Pulmonary artery endothelial cell (primary cell): ENCODE measurements at regions not wholly inside any gene's neighbourhood (a gene's known extent, or its start where the extent isn't known, plus 50 kb on each side); places are given as distances from the start of the nearest gene placed in this dataset.

Experiments
- DNase-seq: peaks from one replicate; pipeline ENCODE4 v3.0.0-alpha.2; 2011; ENCODE audit warnings: low read depth, low spot score

DNA sequence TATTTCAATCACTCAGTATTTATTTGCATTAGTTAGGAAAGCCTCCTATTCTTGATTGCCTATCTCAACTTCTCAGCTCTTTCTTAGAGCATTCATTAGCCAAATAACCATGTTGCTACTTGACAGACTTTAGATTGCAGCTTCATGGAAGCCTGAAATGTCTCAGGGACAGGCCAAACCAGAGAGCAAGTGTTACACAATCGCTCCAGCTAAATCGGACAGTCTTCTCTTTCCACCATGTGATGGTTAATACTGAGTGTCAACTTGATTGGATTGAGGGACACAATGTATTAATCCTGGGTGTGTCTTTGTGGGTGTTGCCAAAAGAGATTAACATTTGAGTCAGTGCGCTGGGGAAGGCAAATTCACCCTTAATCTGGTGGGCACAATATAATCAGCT is 106.5 kb upstream of the DRD2 start:
- no peak for DNase-seq

DNA sequence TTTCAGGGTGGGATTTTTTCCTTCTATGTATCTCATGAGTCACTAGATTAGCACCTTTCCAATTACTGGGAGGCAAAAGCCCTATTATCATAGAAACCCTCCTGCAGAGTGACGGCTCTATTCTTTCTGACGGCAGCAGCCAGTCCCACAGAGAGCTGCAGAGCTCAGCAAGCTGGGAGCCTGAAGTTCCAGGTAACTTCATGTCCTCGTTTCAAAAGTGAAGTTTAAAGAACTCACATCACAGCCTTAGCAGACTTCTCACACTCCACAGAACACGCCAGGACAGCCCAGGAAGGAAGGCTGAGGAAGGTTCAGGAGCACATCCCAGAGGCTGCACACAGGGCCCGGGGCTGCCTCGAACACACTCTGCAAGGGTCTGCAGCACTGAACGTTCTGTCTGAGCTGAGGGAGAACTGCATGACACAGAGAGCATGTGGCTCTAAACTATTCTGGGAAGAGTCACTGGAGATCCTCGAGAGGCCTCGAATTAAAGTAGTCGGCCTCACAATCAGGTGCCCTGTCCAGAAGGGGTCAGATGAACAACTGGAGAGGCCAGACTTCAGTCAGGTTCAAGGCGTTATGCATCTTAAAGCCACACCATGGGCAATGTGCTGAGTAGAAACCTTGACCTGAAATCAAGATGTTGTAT is 104.2 kb upstream of the DRD2 start:
- no peak for DNase-seq

DNA sequence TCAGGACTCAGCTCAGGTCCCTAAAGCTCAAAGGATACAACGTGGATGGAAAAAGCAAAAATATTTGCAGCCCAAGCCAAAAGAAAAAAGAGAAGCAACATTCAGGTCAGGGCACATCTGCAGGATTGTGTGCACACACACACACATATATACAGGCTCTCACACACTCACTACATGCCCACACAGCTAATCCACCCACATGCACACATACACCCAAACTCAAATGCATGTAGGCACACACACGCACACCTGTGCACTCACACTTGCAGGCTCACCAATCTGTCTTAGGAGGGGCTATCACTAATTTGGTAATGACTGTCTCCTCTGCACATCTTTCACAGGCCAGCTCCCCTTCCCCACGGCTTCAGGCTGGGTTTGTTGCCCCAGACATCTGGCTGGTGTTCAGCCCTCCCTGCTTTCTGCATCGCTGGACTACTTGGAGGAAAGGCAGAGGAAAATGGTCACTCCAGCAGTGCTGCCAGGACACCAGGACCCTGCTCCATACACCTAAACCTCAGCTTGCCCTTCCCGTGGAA is 103.6 kb upstream of the DRD2 start:
- no peak for DNase-seq

DNA sequence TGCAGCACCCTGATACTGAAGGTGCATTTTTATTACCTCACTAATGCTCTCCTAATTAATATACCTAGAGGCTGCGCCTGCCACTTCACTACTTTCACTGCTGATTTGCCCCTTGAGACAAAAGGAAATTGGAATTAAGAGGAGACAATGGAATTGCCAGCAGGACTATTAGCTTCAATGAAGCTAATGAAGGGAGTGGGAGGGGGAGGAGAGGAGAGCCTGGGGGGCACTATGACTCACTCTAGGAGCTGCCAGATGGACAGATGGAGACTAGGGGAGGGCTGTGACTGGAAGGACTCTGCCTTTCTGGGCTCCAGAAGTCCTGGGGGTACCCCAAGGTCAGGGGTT is 102.8 kb upstream of the DRD2 start:
- no peak for DNase-seq

DNA sequence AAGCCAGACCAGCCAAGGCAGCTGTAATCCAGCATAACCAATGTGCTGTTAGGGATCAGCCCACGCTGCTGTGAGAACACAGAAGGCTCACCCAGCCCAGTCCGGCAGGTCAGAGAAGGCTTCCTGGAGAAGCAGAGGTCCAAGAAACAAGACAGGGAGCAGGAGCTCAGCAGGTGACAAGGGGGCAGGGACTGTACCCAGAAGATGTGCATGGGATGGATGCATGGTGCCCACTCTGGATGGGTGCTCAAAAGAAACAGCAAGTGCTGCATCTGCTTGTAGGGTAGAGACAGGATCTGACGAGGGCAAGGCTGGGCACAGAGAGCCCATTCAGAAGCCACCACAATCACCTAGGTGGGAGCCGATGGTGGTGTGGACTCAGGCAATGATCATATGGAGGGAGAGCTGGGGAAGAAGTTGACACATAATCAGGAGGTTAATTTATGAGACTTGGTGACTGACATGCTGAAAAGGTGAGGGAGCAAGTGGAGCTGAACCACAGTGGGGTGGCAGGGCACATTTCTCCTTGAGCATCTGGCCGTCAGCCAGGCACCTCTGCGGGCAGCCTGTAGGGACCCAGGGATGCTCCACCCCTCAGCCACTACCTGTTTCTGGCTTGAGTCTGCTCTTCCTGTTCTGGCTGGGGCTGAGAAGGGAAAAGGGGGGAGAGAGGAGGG is 102.3 kb upstream of the DRD2 start:
- DNase-seq = no peak

DNA sequence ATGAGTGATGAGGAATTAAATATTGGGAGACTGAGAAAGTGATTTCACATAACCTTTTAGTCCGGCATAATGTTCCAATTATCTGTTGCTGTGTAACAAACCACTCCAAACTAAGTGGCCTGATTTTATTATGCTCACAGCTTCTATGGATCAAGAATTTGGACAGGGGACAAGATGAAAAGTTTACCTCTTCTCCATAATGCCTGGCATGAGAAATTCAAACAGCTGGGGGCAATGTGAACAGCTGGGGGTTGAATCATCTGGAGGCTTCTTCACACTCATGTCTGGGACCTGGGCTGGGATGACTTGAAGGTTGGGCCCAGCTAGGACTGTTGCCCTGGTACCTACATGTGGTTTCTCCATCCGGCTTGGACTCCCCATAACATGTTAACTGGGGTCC is 99.4 kb upstream of the DRD2 start:
- no peak for DNase-seq

DNA sequence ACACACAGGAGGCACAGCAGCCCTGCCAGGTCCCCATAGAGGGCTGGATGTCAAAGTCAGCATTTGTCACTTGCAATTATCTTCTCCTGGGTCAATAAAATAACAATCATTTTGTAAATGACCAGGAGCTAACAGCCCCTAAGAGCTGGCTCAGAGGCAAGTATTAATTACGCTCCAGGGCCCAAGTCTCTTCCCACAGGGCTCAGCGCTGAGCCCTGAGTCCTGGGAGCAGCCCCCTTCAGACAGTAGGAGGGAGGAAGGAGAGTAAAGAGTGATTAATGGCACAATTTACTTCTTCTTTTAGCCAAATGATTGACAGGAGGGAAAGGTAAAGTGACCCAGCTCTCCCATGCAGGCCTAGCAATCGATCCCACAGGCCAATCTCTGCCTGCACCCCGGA is 99.0 kb upstream of the DRD2 start:
- DNase-seq = no peak

DNA sequence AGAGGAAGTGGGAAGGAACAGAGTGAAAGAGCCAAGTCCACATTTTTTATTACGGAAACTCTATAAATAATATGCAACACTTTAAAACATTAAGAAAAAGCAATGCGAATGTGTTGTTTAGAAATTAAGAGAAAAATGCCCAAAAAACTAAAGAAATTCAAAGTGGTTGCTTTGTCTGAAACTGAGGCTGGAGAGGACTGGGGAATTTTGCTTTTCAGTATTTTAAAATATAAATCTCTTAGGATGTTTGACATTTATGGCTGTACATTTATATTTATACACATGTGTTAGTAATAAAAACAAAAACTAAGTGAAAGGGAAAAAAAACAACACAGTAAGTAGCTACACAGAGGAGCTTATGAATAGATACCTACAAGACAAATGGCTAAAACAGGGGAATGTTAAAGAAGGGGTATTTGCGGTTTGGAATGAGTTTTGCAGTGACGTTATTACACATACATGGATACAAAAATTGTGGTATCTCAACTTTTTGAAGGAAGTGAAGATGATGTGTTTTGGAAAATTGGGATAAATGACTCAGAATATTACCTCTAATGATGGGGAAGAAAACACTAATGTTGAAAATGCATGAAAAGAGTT is 97.0 kb upstream of the DRD2 start:
- DNase-seq = no peak

DNA sequence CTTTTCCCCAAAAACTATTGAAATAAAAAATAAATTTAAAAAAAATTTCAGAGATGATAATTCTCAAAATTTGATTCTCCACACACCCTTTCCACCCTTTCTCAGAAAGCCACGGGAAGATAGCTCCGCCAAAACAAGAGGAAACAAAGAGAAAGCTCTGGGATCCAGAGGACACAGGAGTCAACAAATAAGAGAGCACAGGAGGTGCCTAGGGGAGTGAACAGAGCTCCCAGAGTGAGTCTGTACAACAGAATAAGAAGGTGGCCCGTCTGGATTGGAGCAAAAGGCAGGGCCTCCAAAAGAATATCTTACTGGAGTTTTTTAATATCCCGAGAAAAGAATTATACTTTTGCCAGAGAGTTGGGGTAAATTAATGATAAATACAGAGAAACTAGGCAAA is 96.3 kb upstream of the DRD2 start:
- DNase-seq = no peak

DNA sequence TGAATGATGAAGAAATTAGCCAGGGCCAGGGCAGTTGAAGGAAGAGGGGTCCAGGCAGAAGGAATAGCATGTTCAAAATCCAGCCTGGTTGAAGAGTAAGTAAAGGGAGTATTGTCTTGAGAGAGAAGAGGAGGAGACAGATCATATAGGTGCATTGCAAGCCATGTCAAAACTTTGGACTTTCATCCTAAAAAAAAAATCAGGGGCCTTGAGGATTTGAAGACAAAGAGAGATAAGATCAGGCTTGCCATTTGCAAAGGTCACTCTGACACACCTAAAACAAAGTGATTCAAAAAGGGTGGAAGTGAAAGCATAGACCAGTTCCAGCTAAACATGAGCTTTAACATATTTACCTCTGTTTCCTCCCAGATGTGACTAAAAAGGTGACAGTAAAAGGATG is 95.7 kb upstream of the DRD2 start:
- no peak for DNase-seq

DNA sequence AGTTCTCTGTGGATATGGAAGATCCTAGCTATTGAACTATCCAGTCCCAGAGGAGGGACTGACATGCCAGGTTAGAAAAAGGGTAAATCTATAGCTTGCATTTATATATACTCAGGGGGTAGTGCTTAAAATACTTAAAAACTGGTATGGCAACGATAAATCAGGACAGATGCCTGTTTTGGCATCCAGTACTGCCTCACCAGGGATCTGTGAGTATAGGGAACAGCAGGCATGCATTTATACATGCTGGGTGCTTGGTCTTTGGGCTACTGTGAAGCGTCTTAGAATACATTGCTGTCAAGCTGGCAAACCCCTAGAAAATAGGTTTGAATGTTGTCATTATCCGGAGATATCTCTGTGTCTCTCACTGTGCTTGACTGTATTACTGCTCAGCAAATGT is 94.2 kb upstream of the DRD2 start:
- no peak for DNase-seq

DNA sequence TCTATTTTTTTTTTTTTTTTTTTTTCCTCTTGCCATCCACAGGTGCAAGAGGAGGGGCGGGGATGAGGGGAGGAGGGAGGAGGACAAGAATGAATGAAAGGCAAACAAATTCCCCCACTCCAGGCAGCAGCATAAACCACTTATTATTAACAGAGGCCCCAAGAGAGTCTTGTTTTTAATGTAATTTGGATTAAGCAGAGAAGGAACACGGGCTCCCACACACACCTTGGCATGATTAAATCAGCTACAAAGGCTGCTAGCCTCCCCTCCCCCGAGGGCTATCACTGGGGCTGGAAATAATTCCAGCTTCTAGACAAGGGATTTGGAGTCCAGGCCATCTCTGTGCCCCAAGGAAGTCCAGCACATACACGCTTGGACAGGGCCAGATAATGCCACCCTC is 93.4 kb upstream of the DRD2 start:
- DNase-seq = no peak

DNA sequence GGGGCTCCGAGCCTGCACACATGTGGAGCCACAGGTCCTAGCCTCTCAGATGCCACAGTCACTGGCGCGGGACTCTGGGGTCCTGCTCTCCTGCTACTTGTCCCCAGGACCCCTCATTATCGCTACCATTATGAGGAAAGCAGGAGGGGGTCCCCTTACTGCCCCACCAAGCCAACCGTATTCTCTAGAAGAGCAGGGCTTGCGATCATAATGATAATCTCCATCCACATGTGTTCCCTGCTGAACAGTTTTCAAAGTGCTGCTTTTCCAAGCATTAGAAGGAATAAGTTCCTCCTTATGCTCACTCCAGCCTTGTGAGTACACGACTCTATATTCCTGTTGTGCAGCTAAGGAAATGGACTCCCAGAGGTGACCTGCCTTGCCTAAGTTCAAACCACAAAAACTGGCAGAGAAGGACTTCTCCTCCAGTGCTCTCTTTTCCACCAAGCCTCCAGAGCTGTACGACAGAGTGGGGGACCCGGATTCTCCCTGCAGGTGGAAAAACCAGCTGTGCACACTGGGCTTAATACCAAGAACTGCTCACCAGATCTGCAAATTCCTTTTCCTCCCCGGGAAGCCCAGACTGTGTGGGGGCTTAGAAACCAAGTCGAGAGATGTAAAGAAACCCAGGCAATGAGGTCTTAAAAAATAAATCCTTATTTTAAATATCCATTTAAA is 92.8 kb upstream of the DRD2 start:
- DNase-seq = no peak

DNA sequence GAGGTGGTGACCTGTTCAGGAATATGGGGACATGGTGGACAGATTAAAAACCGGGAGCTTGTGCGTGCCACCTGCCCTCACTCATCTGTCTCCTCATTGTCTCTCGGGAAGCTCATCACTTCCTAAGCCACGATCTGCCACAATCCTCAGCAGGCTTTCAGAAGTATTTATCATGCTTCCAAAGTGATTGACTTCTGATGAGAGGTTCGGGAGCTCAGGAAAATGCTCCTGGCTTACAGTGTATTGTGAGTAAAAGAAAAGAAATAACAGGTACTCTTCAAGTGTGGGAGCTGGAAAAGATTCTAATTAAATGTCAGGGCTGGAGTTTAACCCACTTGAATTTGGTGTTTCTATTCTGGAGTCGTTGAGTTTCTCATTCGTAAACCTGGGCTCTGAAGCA is 91.9 kb upstream of the DRD2 start:
- DNase-seq = no peak

DNA sequence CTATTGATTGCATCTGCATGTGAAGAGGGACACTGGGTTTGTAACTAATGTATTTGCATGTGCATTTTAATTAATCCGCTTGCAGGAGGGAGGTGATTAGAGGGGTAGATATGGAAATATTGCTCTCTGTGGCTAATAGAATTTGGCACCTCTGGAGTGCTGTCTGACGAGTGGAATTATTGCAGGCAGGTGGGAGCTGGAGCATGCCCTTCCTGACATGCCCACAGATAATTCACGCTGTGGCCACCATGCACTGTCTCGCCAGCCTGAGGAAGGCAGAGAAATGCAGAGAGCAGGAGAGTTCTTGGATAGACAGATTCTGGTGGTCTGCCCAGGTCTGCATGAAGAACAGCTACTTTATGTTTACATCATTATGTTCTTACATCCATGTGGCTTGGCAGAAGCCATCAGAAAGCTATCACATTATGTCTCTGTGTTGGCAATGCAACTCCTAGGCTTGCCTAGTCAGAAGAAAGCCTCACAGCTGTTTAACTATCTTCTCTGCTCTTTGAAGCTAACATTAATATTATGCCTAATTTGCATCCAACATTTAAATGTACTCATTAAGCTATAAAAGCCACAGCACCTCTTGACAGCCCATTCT is 89.4 kb upstream of the DRD2 start:
- DNase-seq = no peak

DNA sequence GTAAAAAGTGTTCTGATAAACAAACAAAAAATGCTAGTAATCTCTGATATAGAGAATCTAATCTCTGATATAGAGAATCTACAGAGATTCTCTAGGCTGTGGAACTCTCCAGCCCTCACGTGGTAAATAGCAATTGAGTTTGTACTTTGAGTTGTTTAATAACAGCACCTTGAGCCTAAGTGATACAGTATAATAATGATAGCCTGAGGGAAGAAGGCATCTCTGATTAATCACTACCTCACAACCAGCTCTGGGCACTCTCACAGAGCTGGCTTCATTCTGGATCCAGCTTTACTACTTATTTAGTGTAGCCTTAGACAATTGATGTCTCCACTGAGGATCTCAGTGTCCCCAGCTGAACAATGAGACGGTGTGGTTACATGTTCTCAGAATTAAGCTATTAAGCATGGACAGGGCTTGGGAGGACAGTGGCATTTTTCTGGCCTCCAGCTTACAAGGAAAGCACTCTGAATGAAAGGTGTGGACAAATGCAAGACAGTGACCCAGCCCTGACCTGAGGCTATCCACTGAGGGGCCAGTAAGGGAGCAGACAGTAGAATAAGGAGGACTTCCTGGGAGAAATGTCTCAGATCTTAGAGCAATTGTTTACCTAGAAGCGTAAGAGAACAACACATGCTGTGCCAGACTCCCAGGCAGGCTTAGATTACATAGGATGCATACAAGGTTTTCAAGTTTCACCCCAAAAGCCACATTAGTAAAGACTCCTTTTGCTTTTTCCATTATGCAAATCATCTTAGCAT is 88.7 kb upstream of the DRD2 start:
- no peak for DNase-seq

DNA sequence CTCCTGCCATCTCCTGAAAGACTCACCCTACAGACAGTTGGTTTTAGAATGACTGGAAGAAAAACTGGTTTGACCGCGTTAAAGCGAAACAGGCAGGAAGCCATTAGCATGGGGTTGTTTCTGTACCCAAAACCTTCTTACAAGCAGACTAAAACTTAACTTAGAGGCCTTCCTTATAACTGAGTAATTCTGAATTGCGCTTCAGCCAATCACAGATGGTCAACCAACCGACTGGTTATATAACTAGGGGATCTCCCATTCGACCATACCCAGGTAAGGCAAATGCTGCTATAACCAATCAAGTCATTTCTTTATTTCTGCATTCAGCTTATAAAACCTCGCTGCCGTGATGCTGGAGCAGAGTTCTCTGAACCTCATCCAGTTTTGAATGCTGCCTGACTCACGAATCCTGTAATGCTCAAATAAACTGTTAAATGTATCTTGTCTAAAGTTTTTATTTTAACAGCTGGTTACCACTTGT is 87.8 kb upstream of the DRD2 start:
- no peak for DNase-seq

DNA sequence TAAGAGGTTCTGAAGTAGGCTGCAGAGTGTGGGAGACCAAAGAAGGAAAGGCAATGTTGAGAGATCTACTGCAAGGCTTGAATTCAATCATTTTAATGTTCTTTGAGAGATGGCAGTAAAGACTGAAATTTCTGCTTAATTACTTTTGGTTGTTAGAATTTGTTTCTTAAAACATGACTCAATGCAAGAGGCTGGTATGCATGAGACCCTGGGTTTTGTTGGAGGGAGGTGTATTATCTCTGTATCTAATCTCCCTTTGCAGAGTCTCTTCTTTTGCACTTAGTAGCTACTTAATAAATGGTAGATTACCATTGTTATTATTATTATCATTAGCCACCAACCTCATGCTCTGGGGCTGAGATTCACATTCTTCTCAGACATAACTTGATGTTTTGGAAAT is 87.4 kb upstream of the DRD2 start:
- DNase-seq = no peak

DNA sequence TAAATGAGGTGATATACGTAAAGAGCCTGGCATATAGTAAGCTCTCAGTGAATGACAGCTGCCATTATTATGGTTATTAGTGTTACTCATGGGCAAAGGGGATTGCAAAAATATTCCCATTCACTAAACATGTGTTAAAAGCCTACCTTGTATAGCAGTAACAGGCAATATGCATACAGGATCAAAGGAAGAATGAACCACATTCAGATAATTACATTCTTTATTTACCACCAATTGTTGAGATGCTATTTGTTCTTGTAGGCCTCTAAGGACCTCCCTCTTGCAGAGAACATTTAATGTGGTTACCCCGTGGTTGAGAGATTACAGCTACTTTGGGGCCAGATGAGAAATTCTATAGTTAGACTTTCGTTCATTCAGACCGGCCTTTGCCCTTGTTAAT is 82.7 kb upstream of the DRD2 start:
- DNase-seq = no peak

DNA sequence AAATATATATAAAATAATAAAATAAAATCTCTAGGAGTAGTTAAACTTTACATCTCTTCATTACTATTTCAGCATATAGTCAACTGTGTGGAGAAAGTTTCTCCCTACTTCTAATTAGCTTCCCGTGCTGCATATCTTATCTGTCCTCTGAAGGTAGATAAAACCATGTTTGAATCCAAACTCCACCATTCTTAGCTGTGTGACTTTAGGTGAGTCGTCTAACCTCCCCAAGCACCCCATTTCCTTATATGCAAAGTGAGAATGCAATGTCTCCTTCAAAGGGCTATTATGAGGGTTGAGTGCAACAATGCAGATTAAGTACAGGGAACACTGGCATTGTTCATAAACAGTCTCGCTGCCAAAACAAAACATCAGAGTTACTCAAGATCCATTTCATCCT is 80.8 kb upstream of the DRD2 start:
- no peak for DNase-seq

DNA sequence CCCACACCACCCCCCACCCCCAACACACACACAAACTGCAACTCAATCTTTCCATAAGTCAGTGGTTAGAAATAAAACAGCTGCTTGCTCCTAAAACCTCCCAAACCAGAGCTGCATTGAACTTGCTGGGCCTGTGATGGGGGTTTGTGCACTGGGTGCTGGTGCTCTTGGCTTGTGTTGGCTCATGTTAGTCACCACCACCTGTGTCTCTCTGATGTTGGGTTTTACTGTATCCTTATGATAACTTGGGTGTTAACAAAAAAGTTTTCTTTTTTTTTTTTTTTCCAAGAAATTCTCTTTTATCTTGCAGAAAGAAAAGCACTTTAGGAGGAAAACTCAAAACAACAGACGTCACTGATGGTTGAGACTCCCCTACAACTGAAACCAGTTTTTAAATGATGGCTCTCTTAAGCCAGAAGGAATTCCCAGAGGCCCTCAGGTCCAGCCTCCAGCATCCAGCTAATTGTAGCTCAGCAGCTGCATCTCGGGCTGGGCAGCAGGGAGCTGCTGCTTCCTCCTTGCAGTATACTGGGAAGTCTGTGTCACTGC is 79.9 kb upstream of the DRD2 start:
- no peak for DNase-seq
